H1 (cell line): ENCODE measurements at regions not wholly inside any gene's neighbourhood (a gene's known extent, or its start where the extent isn't known, plus 50 kb on each side); places are given as distances from the start of the nearest gene placed in this dataset.

Experiments
- EZH2 ChIP-seq: fragments of 200-600 bp; sonication (generic); IDR thresholded peaks from 2 replicates; pipeline ENCODE4 v1.7.1; 2012; ENCODE audit warnings: low read depth, mild to moderate bottlenecking, moderate library complexity, low read length, inconsistent platforms; ENCODE audit not compliant: severe bottlenecking
- POLR2A ChIP-seq, 2 experiments: IDR thresholded peaks; 1 replicate in 1 of 2; 2 replicates in 1 of 2; pipeline ENCODE4 v1.6.1; 2011; ENCODE audit warnings: low read depth in 2 of 2, low read length in 2 of 2, mild to moderate bottlenecking in 2 of 2; ENCODE audit errors: control extremely low read depth in 1 of 2

DNA sequence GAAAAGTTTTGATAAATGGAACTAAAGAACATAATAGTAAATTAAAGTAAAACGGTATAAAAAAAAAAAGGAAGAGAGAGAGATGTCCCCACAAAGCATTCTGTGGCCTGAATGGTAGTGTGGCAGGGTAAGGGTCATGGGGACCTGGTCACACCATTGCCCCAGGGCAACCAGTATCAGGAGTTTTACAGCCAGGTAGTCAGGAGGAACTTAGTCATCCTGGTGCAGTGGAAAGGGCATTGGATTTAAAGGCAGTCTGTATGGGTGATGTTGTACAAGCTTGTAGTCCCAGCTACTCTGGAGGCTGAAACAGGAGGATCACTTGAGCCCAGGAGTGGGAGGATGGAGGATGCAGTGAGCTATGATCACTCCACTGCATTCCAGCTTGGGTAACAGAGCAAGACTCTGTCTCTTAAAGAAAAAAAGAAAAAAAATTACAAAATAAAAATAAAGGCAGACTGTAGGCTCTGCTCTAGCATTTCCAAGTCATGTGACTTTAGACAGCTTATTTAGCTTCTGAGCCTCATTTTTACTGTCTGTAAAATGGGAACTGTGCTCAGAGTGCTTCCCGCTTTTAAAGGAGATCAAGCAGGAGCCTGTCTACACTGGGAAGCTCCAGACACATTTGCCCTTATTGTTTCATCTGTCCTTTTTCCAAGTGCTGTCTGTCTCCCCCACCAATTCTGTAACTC is 112.8 kb upstream of the ARMC2 start:
- no peak for TF ChIP-seq POLR2A (IDR thresholded peaks at IDR 0.05; ENCODE audit: control extremely low read depth in 1 of 2, low read depth in 2 of 2, low read length in 2 of 2)
- TF ChIP-seq EZH2: no peak
